HG03558 (cell line): ENCODE measurements at regions not wholly inside any gene's neighbourhood (a gene's known extent, or its start where the extent isn't known, plus 50 kb on each side); places are given as distances from the start of the nearest gene placed in this dataset.
"Not testable (repeated sequence)": the region's sequence is repeated elsewhere in the genome, so short reads cannot be mapped to it uniquely, and the experiment has no call there.

Source experiments
- ATAC-seq: cut with Tn5 transposase; IDR thresholded peaks from one replicate; pipeline ENCODE4 v1.9.1; 2021; ENCODE audit warnings: moderate number of reproducible peaks; ENCODE audit not compliant: unreplicated experiment; ENCODE audit errors: extremely low read depth

DNA sequence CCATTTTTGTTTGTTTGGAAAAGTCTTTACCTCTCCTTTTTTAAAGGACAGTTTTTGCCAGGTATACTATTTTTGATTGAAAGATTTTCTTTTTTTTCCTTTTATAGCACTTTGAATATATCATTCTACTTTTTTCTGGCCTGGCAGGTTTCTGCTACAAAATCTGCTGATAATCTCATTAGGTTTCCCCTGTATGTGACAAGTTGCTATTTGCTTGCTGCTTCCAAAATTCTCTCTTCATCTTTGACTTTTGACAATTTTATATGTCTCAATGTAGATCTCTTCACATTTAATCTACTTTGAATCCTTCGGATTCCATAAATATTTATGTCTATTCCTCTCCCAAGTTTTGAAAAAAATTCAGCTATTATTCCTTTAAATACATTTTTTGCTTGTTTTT is 838.5 kb downstream of the IGSF11 start:
- no peak for ATAC-seq

DNA sequence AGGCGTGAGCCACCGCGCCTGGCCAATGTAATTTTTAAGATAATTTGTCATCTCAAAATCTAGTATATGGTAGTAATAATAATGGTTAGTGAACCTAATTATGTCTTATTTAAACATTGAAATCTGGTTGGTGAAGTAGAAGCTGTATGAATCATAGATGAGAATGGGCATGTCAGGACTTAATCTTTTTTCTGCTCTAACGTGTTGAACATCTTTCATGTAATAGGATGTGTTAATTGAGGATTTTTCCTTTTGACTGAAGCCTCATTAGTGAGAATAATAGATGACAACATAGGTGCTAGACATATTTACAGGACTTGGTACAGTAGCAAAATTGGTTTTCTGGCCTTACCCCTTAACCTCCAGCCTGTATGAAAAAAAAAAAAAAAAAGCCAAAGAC is 835.6 kb downstream of the IGSF11 start:
- ATAC-seq = no peak

DNA sequence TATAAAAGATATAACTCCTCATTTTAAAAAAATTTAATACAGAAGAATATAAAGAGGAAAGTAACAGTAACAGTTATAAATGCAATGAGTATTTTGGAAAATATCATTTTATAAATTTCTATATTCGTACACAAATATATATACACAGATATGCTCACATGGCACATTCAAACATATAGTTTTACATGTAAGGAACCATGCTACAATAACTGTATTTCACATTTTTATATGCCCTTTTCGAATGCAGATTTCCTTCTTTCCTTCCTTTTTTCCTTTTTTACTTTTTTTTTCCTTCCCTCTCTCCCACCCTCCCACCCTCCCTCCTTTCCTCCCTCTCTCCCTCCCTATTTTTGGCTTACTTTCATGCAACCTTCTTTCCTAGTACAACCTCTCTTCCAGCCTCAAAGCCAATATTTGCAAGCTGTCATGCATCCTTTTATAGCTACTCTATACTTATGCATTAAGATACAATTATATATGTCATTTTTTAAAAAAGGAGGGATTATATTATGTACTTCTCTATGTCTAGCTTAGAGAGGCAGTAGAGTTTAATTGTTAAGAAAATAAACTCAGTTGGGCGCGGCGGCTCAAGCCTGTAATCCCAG is 830.5 kb downstream of the IGSF11 start:
- ATAC-seq = no peak

DNA sequence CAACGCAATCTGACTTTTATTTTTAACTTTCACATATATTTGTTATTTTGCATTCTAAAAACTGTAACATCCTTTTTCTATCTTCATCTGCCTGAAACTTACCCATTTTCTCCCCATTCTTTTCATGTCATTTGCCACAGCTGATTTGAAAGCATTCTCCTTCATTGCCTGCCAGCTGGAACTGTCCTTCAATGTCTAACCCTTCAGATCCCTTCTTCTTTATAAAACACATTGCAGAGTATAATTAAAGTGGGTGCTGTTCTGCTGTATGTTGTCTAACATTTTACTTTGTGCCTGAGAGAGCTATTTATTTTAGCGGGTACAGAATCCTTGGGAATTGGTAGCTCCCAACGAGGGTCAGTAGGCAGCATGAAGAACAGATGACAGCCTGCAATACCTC is 827.4 kb downstream of the IGSF11 start:
- ATAC-seq = no peak

DNA sequence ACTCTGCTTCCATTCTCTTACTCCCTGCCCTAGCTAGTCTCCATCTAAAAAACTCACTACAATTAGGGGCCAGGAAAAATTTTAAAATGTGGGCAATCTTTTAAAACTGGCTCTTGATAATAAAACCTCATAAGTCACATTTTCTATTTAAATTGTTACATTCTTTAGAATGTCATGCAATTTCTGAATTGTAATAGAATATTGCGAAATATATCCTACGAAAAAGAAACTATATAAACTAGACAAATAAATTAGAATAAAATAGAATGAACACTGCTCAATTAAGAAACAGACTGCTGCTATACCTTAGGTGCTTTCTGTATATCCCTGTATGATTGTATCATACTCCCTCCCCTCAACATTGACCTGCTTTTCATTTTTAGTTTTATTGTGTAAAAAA is 826.0 kb downstream of the IGSF11 start:
- ATAC-seq = no peak

DNA sequence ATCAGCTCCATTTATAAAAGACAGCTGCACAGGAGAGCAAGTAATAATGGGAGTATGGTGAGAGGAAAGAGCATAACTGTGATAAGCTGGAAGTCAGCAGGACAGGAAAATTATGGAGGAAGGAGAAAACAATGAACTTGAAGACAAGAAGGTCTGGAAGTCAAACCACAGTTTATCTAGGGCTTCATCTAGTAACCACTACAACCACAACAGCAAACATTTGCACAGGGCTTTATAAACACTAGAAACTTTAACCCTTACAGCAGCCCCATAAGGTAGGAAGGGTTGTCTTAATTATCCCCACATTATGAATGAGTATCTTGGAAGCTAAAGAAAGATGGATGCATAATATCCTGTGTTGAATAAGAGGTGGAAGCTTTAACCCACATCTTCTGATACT is 820.8 kb downstream of the IGSF11 start:
- ATAC-seq = no peak

DNA sequence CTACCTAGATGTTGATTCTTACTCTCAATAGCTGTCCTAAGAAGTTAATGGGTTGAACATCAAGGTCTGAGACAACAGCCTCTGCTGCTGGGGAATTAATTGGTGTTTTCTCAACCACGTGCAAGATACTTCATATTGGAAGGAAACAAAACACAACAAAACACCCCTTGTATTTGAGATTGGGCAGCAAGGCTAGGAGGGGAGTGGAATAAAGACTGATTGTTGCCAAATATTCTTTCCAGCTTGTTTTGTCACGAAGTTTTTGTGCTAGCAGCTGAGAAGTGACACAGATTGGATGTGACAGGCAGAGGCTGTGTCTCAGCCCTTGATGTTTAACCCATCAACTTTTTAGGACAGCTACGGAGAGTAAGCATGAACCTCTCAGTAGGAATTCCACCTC is 808.4 kb downstream of the IGSF11 start:
- no peak for ATAC-seq

DNA sequence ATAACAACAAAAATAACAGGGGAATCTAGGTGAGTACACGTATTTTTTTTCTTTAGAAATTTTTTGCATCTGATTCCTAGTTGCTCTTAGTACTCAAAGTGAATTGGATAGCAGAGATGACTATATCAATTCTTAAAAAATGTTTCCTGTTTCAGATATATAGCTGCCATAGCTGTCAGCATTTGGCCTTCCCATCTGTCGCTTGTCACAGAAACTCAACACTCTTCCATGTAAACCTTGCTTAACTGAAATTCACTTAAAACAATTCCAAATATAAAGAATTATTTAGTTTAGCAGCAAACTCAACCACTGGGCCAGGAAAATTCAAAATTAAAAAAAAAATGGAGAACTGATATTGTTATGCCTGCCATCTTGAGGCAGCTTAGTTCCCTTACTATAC is 807.5 kb downstream of the IGSF11 start:
- ATAC-seq = no peak

DNA sequence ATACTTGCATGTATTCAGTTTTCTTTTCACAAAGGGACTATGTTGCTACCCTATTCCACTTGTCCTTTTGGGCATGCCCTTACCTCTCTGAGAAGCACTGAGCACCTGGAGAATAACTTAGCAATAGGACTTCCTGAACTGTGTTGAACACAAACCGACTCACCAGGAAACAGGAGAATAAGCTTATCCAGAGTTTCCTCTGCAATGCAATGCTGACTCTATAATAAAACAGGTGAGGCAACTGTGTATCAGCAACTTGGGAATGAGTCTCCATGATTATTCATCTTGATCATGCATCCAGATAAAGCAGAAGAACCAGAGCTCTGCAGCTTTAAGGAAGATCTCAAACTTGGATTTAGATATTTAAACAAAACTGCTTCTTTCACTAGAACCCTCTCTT is 806.5 kb downstream of the IGSF11 start:
- ATAC-seq = no peak

DNA sequence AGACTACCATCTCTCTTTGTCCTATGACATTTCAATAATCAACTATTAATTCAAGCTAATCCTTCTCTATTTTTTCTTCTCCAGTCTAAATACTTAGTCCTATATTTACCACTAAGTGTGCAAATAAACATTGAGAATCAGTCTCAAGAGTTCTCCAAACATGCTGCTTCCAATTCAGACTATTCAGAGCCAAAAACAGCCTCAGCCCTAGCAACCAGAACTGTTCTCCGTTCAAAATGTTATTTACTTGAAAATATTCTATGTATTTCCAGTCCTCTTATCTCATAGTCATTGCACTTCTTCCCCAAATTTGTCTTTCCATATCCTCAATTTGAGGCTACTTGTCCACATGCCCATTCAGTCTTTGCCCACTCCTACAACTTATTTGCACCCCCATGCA is 805.5 kb downstream of the IGSF11 start:
- ATAC-seq = no peak

DNA sequence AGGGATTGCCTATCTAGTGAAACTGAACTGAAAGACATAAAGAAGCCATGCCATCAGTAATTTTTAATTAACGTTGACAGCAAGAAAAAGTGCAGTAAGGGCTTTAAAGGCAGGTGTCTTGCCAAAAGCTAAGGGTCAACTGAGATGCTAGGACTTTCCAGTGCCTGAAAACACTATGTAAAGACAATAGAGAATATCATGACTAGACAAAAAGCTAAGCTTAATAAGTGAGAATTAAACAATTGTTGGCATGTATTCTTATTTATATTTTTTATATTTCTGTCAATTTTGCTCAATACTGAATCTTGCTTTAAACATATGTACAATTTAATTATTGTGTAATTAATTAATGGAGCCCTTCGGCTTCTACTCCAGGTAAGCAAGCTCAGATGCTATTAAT is 803.1 kb downstream of the IGSF11 start:
- no peak for ATAC-seq

DNA sequence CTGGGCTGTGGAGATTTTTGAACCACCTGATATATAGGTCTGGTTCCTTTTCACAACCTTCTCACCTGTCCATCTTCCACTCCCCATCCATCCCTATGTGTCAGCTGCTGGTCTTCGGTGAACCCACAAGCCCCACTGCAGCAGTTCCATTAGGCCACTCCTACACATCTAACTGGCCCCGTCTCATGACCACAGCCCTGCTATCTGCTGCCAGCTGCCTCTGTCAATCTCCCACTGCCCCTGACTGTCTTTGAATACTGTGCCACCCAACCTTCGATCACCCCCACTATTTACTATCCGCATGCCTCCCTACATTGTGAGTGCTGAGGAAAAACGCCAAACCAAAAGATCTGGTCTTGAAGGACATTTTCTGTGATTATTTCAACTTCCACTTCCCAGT is 795.4 kb downstream of the IGSF11 start:
- ATAC-seq = no peak

DNA sequence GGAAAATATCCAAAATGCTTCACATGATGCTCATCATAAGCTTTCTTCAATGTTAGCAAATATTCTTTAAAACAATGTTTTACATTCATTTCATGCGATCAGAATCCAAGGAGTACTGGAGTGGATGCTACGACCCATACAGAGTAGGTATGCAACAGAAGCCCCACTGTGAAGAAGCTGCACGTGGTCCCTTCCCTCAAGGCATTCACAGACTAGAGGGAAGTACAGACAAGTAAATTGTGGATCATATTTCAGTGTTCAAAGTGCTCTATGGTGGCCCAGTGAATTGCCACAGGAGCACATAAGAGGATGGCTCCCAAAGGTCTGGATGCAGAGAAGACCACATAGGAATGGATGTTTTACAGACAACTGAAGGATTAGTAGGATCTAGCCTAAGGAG is 789.9 kb downstream of the IGSF11 start:
- ATAC-seq = no peak

DNA sequence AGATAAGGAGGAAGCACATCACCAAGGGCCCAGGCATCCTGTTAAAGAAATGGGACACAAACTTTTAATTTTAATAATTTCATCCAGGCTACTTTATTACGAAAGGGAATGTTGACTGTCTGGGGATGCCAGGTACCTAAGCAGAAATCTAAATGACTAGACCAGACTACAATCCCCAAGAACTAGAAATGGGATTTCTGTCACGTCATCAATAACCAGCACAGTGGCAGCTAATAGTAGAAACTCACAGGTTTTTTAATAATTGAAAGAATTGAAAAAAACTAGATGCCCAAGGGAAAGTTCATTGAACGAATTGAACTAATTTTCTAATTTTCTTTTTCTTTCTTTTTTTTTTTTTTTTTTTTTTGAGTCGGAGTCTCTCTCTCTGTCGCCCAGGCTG is 789.3 kb downstream of the IGSF11 start:
- ATAC-seq = no peak

DNA sequence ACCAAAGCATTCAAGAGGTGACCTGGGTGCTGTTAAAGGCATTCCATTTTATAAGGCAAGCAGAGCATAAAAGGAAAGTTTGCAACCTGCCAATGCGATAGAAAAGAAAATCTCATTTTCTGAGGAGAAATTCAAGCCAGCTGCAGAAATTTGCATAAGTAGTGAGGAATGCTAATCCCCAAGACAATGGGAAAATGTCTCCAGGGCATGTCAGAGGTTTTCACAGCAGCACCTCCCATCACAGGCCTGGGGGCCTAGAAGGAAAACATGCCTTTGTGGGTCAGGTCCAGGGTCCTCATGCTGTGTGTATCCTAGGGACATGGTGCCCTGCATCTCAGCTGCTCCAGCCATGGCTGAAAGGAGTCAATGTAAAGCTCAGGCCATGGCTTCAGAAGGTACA is 775.8 kb downstream of the IGSF11 start:
- not testable (repeated sequence) for ATAC-seq

DNA sequence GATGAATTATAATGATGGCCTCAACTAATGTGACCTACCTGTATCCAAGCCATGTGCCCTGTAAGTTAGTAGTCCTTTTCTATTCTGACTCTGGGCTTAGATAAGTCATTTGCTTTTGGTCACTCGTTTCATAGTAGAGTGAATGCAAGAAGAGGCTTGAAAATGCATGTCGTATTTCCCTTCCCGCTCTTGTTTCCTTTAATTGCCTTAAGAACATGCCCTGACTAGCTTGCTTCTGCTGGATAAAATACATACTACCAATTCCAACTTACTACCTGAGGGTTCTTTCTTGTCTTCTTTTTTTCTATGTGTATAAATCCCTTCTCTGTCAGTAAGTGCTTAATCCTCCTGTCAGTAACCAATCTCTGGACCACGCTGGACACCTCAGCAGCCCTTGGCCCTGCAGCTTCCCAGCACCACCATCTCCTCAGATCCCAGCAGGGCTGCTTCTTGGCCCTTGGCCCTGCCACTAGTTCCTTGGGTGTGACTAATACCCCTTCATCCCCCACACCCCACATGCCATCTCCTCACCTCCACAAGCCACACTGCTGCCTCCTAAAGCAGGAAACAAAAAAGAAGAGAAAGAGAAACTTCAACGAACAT is 771.7 kb downstream of the IGSF11 start:
- no peak for ATAC-seq

DNA sequence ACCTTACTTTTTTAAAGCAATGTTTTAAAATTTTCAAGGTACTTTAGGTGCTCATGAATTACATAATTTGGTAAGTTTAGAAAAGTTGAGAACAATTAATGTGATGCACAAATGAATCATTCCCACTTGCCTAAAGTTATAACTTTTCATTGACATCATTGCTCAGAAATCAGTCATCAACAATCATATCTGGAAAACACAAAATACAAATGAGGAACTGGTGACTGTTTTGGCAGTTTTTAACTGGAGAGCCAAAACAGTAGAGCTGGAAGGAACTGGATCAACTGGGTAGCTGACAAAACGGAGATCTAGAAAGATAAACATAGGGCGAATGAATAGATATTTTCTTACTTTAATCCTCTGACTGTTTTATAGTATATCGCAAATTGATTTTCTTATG is 767.1 kb downstream of the IGSF11 start:
- no peak for ATAC-seq

DNA sequence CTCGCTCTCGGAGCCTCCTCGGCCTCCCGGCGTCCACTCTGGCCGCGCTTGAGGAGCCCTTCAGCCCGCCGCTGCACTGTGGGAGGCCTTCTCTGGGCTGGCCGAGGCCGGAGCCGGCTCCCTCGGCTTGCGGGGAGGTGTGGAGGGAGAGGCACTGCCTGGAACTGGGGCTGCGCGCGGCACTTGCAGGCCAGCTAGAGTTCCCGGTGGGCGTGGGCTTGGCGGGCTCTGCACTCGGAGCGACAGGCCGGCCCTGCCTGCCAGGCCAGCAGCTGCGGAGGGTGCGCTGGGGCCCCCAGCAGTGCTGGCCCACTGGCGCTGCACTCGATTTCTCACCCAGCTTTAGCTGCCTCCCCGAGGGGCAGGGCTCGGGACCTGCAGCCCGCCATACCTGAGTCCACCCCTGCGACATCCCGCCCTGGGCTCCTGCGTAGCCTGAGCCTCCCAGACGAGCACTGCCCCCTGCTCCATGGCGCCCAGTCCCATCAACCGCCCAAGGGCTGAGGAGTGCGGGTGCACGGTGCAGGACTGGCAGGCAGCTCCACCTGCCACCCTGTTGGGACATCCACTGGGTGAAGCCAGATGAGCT is 765.0 kb downstream of the IGSF11 start:
- no peak for ATAC-seq

DNA sequence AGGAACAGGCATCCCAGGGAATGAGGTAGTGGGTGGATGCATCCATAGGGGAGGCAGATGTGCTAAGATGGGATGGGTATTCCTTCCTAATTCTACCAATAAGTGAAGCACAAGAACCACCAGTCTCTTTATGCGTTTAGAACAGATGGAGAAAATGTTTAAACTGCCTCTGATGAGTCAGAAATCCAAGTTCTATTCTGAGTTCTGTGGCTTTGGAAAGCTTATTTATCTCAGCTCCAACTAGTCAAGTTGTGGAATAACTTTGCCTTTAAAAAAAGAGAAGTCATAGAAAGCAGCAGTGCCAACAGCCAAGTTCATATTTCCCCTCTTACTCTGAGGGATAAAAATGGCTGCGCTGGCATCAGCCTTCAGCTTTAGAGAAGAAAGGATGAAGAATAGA is 761.7 kb downstream of the IGSF11 start:
- no peak for ATAC-seq

DNA sequence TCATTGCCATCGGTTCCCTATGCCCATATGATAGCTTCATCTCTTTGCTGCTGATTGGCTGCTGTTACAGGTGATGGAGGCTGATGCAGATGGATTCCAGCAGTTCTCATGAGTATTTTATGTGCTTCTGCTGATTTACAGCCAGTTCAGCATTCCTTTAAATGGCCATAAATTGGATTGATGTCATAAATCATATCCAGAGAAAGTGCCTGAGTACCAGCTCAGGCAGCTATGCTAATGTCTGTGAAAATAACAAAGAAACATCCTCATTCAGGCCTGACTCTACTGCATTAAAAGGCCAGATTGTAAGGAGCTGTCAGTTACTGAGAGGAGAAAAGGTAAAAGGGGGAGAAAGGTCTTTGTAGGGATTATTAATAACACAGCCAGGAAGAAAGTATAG is 756.8 kb downstream of the IGSF11 start:
- no peak for ATAC-seq

DNA sequence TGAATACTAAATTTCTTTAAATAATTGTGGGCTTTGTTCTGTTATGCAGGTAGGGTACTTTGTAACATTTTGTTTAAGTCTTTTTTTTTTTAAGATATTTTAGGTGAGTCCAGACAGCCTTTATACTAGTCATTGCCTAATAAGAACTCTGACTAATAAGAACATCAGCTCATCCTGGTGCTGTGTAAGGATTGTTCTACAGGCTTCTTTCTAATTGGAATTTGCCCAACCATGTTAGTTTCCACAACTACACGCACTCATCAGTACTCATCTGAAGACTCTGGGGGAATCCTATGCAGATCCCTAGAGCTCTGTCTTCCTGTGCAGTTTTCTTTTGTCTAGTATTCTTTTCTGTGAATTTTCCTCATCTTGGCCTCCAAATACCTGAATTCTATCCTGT is 741.8 kb downstream of the IGSF11 start:
- no peak for ATAC-seq

DNA sequence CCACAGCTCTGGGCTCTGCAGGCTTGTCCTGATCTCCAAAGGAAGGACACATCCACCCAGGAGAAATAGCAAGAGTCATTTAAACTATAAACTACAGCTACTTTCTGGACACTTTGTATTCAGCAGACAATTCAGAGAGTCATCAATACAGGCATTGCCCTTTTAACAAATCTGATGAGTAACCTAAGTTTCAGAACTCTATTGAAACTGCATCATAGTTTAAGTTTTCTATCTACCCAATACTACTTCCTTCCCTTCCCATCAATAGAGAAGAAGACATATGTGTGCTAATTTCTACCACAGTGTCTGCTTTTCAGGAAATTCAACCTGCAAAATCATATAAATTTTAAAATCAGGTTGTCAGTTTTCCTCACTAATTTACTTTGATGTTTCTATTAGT is 736.5 kb downstream of the IGSF11 start:
- no peak for ATAC-seq
